Type B pancreatic cell (in vitro differentiated cells): ENCODE measurements at regions not wholly inside any gene's neighbourhood (a gene's known extent, or its start where the extent isn't known, plus 50 kb on each side); places are given as distances from the start of the nearest gene placed in this dataset.

Experiments
- DNase-seq: peaks from one replicate; pipeline ENCODE4 v3.0.0; 2021; ENCODE audit warnings: mixed read lengths; ENCODE audit not compliant: unreplicated experiment; ENCODE audit errors: extremely low spot score
- H3K27ac Mint-ChIP-seq: 2 replicates; pipeline ENCODE4 v1.8.0; 2021; ENCODE audit warnings: mild to moderate bottlenecking, mixed read lengths
- H3K27me3 Mint-ChIP-seq: 2 replicates; pipeline ENCODE4 v1.8.0; 2021; ENCODE audit warnings: mixed read lengths
- H3K36me3 Mint-ChIP-seq: 2 replicates; pipeline ENCODE4 v1.8.0; 2021; ENCODE audit warnings: mixed read lengths
- H3K4me1 Mint-ChIP-seq: one replicate; pipeline ENCODE4 v1.8.0; 2021; ENCODE audit warnings: mixed read lengths; ENCODE audit not compliant: unreplicated experiment
- H3K4me3 Mint-ChIP-seq: 2 replicates; pipeline ENCODE4 v1.8.0; 2021; ENCODE audit warnings: mild to moderate bottlenecking, mixed read lengths
- H3K9me3 Mint-ChIP-seq: 2 replicates; pipeline ENCODE4 v1.8.0; 2021; ENCODE audit warnings: mixed read lengths
- TF ChIP-seq, protein P1 (sequence below): fragments of 200-600 bp; sonication (generic); conservative IDR thresholded peaks from 2 replicates; pipeline ENCODE4 v1.5.0; 2021; ENCODE audit warnings: antibody characterized with exemption, mild to moderate bottlenecking

DNA sequence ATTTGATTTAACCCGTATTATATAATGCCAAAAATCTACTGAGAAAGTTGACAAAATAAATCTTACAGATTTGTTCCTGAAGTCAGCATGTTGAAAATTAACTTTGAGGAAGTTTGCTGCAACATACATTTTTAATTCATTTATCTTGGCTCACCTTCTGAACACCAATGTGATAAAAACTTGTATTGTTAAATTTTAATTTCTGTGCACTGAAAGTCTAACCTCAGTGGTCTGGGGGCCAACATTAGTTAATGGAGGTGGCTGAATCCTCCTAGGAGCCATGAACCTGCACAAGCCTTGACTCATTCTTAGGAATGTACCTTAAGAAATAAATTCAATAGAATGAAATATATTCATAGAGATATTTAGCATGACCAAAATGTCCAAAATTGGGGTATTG lies 95.3 kb downstream of the ADSS2 start:
- H3K27ac Mint-ChIP-seq = no peak overlapping the region
- TF ChIP-seq, protein P1, sequence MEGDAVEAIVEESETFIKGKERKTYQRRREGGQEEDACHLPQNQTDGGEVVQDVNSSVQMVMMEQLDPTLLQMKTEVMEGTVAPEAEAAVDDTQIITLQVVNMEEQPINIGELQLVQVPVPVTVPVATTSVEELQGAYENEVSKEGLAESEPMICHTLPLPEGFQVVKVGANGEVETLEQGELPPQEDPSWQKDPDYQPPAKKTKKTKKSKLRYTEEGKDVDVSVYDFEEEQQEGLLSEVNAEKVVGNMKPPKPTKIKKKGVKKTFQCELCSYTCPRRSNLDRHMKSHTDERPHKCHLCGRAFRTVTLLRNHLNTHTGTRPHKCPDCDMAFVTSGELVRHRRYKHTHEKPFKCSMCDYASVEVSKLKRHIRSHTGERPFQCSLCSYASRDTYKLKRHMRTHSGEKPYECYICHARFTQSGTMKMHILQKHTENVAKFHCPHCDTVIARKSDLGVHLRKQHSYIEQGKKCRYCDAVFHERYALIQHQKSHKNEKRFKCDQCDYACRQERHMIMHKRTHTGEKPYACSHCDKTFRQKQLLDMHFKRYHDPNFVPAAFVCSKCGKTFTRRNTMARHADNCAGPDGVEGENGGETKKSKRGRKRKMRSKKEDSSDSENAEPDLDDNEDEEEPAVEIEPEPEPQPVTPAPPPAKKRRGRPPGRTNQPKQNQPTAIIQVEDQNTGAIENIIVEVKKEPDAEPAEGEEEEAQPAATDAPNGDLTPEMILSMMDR = no peak
- no peaks in the 10 kb centered on the region for H3K9me3 Mint-ChIP-seq
- DNase-seq = no peak
- H3K4me1 Mint-ChIP-seq = peaks cover 22% of the 10 kb centered on the region
- no peaks in the 10 kb centered on the region for H3K27me3 Mint-ChIP-seq
- no peak overlapping the region for H3K4me3 Mint-ChIP-seq
- H3K36me3 Mint-ChIP-seq = no peaks in the 10 kb centered on the region
